ENCODE measurements at regions not wholly inside any gene's neighbourhood (a gene's known extent, or its start where the extent isn't known, plus 50 kb on each side); places are given as distances from the start of the nearest gene placed in this dataset.

- Histone ChIP-seq H3K27ac (ENCODE audit: insufficient read depth, low read length) (no peak overlapping the region), H2BK20ac (ENCODE audit: low read depth, low read length) (no peak overlapping the region), H3K36me3 (ENCODE audit: control insufficient read depth, insufficient read depth, low read length) (no peaks in the 10 kb centered on the region), H2BK15ac (ENCODE audit: low read depth, low read length) (no peak overlapping the region), H4K91ac (ENCODE audit: insufficient read depth, low read depth, low read length) (no peak overlapping the region), H2AK5ac (ENCODE audit: low read depth, low read length) (no peak overlapping the region), H4K20me1 (ENCODE audit: insufficient read depth, low read length) (no peaks in the 10 kb centered on the region), H3K27me3 (ENCODE audit: control insufficient read depth, insufficient read depth, low read length) (no peaks in the 10 kb centered on the region), H3K14ac (replicated peaks; ENCODE audit: low read depth, low read length) (no peak overlapping the region), H3K79me1 (ENCODE audit: low read depth in 1 of 2, low read length in 2 of 2) (no peaks in the 10 kb centered on the region), H3K9me1 (ENCODE audit: insufficient read depth, low read length) (no peaks in the 10 kb centered on the region), H2BK120ac (ENCODE audit: low read depth, low read length) (no peak overlapping the region), H2AK9ac (replicated peaks; ENCODE audit: low read depth, low read length, poor library complexity) (no peak overlapping the region), H3K23ac (ENCODE audit: low read depth, low read length) (no peak overlapping the region), H4K8ac (ENCODE audit: low read depth in 2 of 2, low read length in 2 of 2) (no peak overlapping the region), H3K9ac (ENCODE audit: low read depth, low read length) (no peak overlapping the region), H2AFZ (replicated peaks; ENCODE audit: low read length, poor library complexity) (no peak overlapping the region), H2BK5ac (ENCODE audit: low read depth, low read length, poor library complexity, severe bottlenecking) (no peak overlapping the region), H3K4ac (ENCODE audit: low read depth, low read length) (no peak overlapping the region), H3K18ac (ENCODE audit: low read depth, low read length) (no peak overlapping the region), H3K4me1 (ENCODE audit: control insufficient read depth, insufficient read depth, low read length) (no peaks in the 10 kb centered on the region), H3K4me2 (ENCODE audit: low read depth, low read length) (no peak overlapping the region), H3K4me3 (ENCODE audit: insufficient read depth, low read depth, low read length) (no peak overlapping the region), H3K56ac (ENCODE audit: extremely low read depth, insufficient read depth, low read length) (no peak overlapping the region), H4K5ac (ENCODE audit: low read depth, low read length) (no peak overlapping the region), H3K9me3 (ENCODE audit: control insufficient read depth, insufficient read depth, low read length) (no peaks in the 10 kb centered on the region)
- no CpG with 5 or more reads among the region's 4 CpGs for WGBS, 2 experiments (ENCODE audit: extremely low coverage in 2 of 2, insufficient read length in 1 of 2)
- POLR2A ChIA-PET (ENCODE audit: unreplicated experiment), result no interaction called here
- ATAC-seq (ENCODE audit: low read depth) (no peak), DNase-seq (no peak)
- TF ChIP-seq MAZ (IDR thresholded peaks at IDR 0.05; ENCODE audit: borderline replicate concordance, low read depth, low read length) (no peak), CEBPB (IDR thresholded peaks at IDR 0.05; ENCODE audit: low read depth, low read length) (no peak), NFE2L2 (IDR thresholded peaks at IDR 0.05; ENCODE audit: low read depth, low read length) (no peak), USF2 (IDR thresholded peaks at IDR 0.05; ENCODE audit: low read depth, low read length) (no peak), BHLHE40 (IDR thresholded peaks at IDR 0.05; ENCODE audit: low read depth, low read length) (no peak), POLR2A (IDR thresholded peaks at IDR 0.05; ENCODE audit: low read depth, low read length) (no peak), RAD21 (IDR thresholded peaks at IDR 0.05; ENCODE audit: low read length) (no peak), ELK1 (IDR thresholded peaks at IDR 0.05; ENCODE audit: borderline replicate concordance, low read depth, low read length) (no peak), MAFK (IDR thresholded peaks at IDR 0.05; ENCODE audit: low read depth, low read length) (no peak), RFX5 (IDR thresholded peaks at IDR 0.05; ENCODE audit: low read depth, low read length) (no peak), CTCF (conservative IDR thresholded peaks at IDR 0.05; ENCODE audit: low read depth, low read length) (no peak), MXI1 (IDR thresholded peaks at IDR 0.05; ENCODE audit: borderline replicate concordance, low read depth, low read length) (no peak), FOS (IDR thresholded peaks at IDR 0.05; ENCODE audit: low read depth, low read length) (no peak), RCOR1 (IDR thresholded peaks at IDR 0.05; ENCODE audit: insufficient replicate concordance, low read length) (no peak), SMC3 (IDR thresholded peaks at IDR 0.05; ENCODE audit: low read depth, low read length) (no peak), CHD1 (IDR thresholded peaks at IDR 0.05; ENCODE audit: low read depth, low read length) (no peak)
- dilution Hi-C loops (cut with HindIII; ENCODE audit: low sequenced_read_pairs, unreplicated experiment), result no loop called here
- CTCF ChIA-PET, result no interaction called here
- in situ Hi-C loops (cut with MboI; ENCODE audit: low sequenced_read_pairs), result no loop called here
- BruUV-seq (replicated peaks), result no TSS peak
- intact Hi-C loops (cut with micrococcal nuclease), result no loop called here
Observed at GRCh38 chr10:10852464-10852863, 165.2 kb upstream of the CELF2 start.

Measured in IMR-90 (cell line).